K562 (cell line): ENCODE measurements at regions not wholly inside any gene's neighbourhood (a gene's known extent, or its start where the extent isn't known, plus 50 kb on each side); places are given as distances from the start of the nearest gene placed in this dataset.

ENCODE experiments used
- ADNP ChIP-seq: fragments of 200-800 bp; sonication (Bioruptor generic); IDR thresholded peaks from 2 replicates; pipeline ENCODE4 v1.6.1; 2016; ENCODE audit warnings: missing genetic modification characterization, missing compliant biosample characterization
- CBFB ChIP-seq: sonication (generic); formaldehyde crosslinking; IDR thresholded peaks from 2 replicates; pipeline ENCODE4 v1.4.0; 2020; ENCODE audit warnings: mild to moderate bottlenecking, missing genetic modification reagents
- KDM2B ChIP-seq: fragments of 250-450 bp; sonication (Bioruptor Pico); IDR thresholded peaks from 2 replicates; pipeline ENCODE4 v1.8.0; 2021; ENCODE audit warnings: mild to moderate bottlenecking, moderate library complexity
- MECOM ChIP-seq: fragments of 250-450 bp; sonication (Bioruptor Pico); IDR thresholded peaks from 2 replicates; pipeline ENCODE4 v1.8.0; 2022; ENCODE audit warnings: inconsistent platforms
- NCOA6 ChIP-seq: fragments of 450-650 bp; IDR thresholded peaks from 2 replicates; pipeline ENCODE4 v1.6.1; 2017; ENCODE audit warnings: mild to moderate bottlenecking
- PHTF2 ChIP-seq: fragments of 250-450 bp; sonication (Bioruptor Pico); IDR thresholded peaks from 2 replicates; pipeline ENCODE4 v1.5.0; 2021; ENCODE audit warnings: mild to moderate bottlenecking
- PTBP1 ChIP-seq: fragments of 200-400 bp; formaldehyde crosslinking; IDR thresholded peaks from 2 replicates; pipeline ENCODE4 v1.6.1; 2017; ENCODE audit warnings: low read depth, low read length
- RCOR1 ChIP-seq, 2 experiments: IDR thresholded peaks; 2 replicates each; pipeline ENCODE4 v1.6.1; 2012; ENCODE audit warnings: low read depth in 2 of 2, low read length in 2 of 2, borderline replicate concordance in 1 of 2, improper control_type of control experiment in 1 of 2
- SMARCA5 ChIP-seq: fragments of 450-650 bp; IDR thresholded peaks from 2 replicates; pipeline ENCODE4 v1.6.1; 2016
- TAF9B ChIP-seq: fragments of 450-650 bp; IDR thresholded peaks from 2 replicates; pipeline ENCODE4 v1.6.1; 2018; ENCODE audit warnings: mild to moderate bottlenecking; ENCODE audit not compliant: partially characterized antibody
- ZNF644 ChIP-seq: fragments of 200-800 bp; sonication (Bioruptor generic); IDR thresholded peaks from 2 replicates; pipeline ENCODE4 v1.6.1; 2016; ENCODE audit warnings: low read depth, missing genetic modification characterization, missing compliant biosample characterization
- TF ChIP-seq, protein P1 (sequence below): fragments of 450-650 bp; IDR thresholded peaks from 2 replicates; pipeline ENCODE4 v1.6.1; 2016; ENCODE audit warnings: mild to moderate bottlenecking, moderate library complexity

- TF ChIP-seq, protein P1, sequence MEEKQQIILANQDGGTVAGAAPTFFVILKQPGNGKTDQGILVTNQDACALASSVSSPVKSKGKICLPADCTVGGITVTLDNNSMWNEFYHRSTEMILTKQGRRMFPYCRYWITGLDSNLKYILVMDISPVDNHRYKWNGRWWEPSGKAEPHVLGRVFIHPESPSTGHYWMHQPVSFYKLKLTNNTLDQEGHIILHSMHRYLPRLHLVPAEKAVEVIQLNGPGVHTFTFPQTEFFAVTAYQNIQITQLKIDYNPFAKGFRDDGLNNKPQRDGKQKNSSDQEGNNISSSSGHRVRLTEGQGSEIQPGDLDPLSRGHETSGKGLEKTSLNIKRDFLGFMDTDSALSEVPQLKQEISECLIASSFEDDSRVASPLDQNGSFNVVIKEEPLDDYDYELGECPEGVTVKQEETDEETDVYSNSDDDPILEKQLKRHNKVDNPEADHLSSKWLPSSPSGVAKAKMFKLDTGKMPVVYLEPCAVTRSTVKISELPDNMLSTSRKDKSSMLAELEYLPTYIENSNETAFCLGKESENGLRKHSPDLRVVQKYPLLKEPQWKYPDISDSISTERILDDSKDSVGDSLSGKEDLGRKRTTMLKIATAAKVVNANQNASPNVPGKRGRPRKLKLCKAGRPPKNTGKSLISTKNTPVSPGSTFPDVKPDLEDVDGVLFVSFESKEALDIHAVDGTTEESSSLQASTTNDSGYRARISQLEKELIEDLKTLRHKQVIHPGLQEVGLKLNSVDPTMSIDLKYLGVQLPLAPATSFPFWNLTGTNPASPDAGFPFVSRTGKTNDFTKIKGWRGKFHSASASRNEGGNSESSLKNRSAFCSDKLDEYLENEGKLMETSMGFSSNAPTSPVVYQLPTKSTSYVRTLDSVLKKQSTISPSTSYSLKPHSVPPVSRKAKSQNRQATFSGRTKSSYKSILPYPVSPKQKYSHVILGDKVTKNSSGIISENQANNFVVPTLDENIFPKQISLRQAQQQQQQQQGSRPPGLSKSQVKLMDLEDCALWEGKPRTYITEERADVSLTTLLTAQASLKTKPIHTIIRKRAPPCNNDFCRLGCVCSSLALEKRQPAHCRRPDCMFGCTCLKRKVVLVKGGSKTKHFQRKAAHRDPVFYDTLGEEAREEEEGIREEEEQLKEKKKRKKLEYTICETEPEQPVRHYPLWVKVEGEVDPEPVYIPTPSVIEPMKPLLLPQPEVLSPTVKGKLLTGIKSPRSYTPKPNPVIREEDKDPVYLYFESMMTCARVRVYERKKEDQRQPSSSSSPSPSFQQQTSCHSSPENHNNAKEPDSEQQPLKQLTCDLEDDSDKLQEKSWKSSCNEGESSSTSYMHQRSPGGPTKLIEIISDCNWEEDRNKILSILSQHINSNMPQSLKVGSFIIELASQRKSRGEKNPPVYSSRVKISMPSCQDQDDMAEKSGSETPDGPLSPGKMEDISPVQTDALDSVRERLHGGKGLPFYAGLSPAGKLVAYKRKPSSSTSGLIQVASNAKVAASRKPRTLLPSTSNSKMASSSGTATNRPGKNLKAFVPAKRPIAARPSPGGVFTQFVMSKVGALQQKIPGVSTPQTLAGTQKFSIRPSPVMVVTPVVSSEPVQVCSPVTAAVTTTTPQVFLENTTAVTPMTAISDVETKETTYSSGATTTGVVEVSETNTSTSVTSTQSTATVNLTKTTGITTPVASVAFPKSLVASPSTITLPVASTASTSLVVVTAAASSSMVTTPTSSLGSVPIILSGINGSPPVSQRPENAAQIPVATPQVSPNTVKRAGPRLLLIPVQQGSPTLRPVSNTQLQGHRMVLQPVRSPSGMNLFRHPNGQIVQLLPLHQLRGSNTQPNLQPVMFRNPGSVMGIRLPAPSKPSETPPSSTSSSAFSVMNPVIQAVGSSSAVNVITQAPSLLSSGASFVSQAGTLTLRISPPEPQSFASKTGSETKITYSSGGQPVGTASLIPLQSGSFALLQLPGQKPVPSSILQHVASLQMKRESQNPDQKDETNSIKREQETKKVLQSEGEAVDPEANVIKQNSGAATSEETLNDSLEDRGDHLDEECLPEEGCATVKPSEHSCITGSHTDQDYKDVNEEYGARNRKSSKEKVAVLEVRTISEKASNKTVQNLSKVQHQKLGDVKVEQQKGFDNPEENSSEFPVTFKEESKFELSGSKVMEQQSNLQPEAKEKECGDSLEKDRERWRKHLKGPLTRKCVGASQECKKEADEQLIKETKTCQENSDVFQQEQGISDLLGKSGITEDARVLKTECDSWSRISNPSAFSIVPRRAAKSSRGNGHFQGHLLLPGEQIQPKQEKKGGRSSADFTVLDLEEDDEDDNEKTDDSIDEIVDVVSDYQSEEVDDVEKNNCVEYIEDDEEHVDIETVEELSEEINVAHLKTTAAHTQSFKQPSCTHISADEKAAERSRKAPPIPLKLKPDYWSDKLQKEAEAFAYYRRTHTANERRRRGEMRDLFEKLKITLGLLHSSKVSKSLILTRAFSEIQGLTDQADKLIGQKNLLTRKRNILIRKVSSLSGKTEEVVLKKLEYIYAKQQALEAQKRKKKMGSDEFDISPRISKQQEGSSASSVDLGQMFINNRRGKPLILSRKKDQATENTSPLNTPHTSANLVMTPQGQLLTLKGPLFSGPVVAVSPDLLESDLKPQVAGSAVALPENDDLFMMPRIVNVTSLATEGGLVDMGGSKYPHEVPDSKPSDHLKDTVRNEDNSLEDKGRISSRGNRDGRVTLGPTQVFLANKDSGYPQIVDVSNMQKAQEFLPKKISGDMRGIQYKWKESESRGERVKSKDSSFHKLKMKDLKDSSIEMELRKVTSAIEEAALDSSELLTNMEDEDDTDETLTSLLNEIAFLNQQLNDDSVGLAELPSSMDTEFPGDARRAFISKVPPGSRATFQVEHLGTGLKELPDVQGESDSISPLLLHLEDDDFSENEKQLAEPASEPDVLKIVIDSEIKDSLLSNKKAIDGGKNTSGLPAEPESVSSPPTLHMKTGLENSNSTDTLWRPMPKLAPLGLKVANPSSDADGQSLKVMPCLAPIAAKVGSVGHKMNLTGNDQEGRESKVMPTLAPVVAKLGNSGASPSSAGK = no peak
- peak; percentile 91 for TF ChIP-seq ADNP (tag)
- TF ChIP-seq CBFB (CRISPR knock-in tag) = no peak
- no peak for TF ChIP-seq MECOM (CRISPR knock-in tag)
- no peak for TF ChIP-seq PTBP1
- TF ChIP-seq KDM2B (CRISPR knock-in tag) = no peak
- TF ChIP-seq NCOA6 = no peak
- TF ChIP-seq SMARCA5 = peak; percentile 55; the same call in 1 of the 2 replicates
- TF ChIP-seq PHTF2 (CRISPR knock-in tag) = no peak
- peak in 1 of 2 experiments; percentile 71; a peak in 2 of 4 replicates for TF ChIP-seq RCOR1 (IDR thresholded peaks at IDR 0.05; ENCODE audit: borderline replicate concordance in 1 of 2, low read depth in 2 of 2, low read length in 2 of 2)
- no peak for TF ChIP-seq TAF9B
- no peak for TF ChIP-seq ZNF644
Measured at GRCh38 chr12:116374207-116374606, 96.7 kb upstream of the MED13L start (continued).
